GM23248 (cell line): ENCODE measurements at regions not wholly inside any gene's neighbourhood (a gene's known extent, or its start where the extent isn't known, plus 50 kb on each side); places are given as distances from the start of the nearest gene placed in this dataset.

Experiments used
- EZH2 ChIP-seq: fragments of 200-600 bp; sonication (generic); IDR thresholded peaks from 2 replicates; pipeline ENCODE4 v1.6.1; 2018; ENCODE audit warnings: antibody characterized with exemption, mild to moderate bottlenecking; ENCODE audit not compliant: insufficient read depth, poor library complexity, severe bottlenecking
- EZH2phosphoT487 ChIP-seq: fragments of 200-600 bp; sonication (generic); IDR thresholded peaks from 2 replicates; pipeline ENCODE4 v1.6.1; 2018; ENCODE audit warnings: antibody characterized with exemption, moderate library complexity, mild to moderate bottlenecking, low read depth; ENCODE audit not compliant: insufficient read depth

DNA sequence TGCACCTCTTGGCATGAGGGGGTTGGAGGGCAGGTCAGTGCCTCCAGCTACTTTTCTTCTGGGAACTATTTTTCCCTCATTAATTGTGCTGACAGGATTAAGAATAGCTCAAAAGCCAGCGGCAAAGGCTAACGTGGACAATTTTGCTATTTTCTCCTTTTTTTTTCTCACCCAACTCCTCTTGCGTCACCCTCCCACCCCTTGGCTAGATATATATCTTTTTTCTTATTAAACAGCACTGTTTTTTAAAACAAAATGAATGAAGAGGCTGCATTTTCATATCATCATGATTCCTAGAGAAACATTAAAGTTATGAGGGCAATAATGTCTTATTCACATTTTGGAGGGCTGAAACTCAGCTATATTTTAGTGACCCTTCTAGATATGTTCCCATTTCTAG lies 251.8 kb upstream of the NFE2L3 start:
- TF ChIP-seq EZH2 (no peak), EZH2phosphoT487 (no peak)
